H1 (cell line): ENCODE measurements at regions not wholly inside any gene's neighbourhood (a gene's known extent, or its start where the extent isn't known, plus 50 kb on each side); places are given as distances from the start of the nearest gene placed in this dataset.

Experiments used
- ASH2L ChIP-seq: fragments of 200-600, 300-600 bp; sonication (generic); IDR thresholded peaks from one replicate; pipeline ENCODE4 v1.7.1; 2017; ENCODE audit warnings: low read length
- BRCA1 ChIP-seq: IDR thresholded peaks from 2 replicates; pipeline ENCODE4 v1.6.1; 2012; ENCODE audit warnings: low read depth, low read length, improper control_type of control experiment
- CBX5 ChIP-seq: fragments of 300-800, 300-1000 bp; sonication (generic); IDR thresholded peaks from 2 replicates; pipeline ENCODE4 v1.7.1; 2016; ENCODE audit warnings: antibody characterized with exemption, low read length, low read depth
- CBX8 ChIP-seq: fragments of 300-800, 300-1000 bp; sonication (generic); IDR thresholded peaks from 2 replicates; pipeline ENCODE4 v1.7.1; 2016; ENCODE audit warnings: low read depth, low read length, borderline replicate concordance
- CTCF ChIP-seq, 3 experiments: IDR thresholded peaks; 1 replicate in 2 of 3; 2 replicates in 1 of 3; pipeline versions ENCODE4 v1.5.1 to v1.6.1; 2011; ENCODE audit warnings: low read length in 3 of 3, mild to moderate bottlenecking in 3 of 3, inconsistent platforms in 2 of 3, low read depth in 1 of 3, moderate library complexity in 1 of 3; ENCODE audit not compliant: insufficient read depth in 1 of 3; ENCODE audit errors: control extremely low read depth in 1 of 3
- HDAC6 ChIP-seq: IDR thresholded peaks from one replicate; pipeline ENCODE4 v1.7.1; 2012; ENCODE audit warnings: low read depth, mild to moderate bottlenecking, inconsistent platforms, low read length, moderate library complexity
- NANOG ChIP-seq: IDR thresholded peaks from 2 replicates; pipeline ENCODE4 v1.6.1; 2011; ENCODE audit warnings: low read length, low read depth, mild to moderate bottlenecking, inconsistent platforms; ENCODE audit not compliant: insufficient read depth, poor library complexity, severe bottlenecking
- PHF8 ChIP-seq: fragments of 200-600 bp; sonication (generic); conservative IDR thresholded peaks from 2 replicates; pipeline ENCODE4 v1.7.1; 2012; ENCODE audit warnings: low read depth, mild to moderate bottlenecking, inconsistent platforms, low read length, moderate library complexity
- POLR2A ChIP-seq, 2 experiments: IDR thresholded peaks; 1 replicate in 1 of 2; 2 replicates in 1 of 2; pipeline ENCODE4 v1.6.1; 2011; ENCODE audit warnings: low read depth in 2 of 2, low read length in 2 of 2, mild to moderate bottlenecking in 2 of 2; ENCODE audit errors: control extremely low read depth in 1 of 2
- RFX5 ChIP-seq: IDR thresholded peaks from 2 replicates; pipeline ENCODE4 v1.6.1; 2011; ENCODE audit warnings: low read depth, low read length, improper control_type of control experiment, borderline replicate concordance
- RXRA ChIP-seq: IDR thresholded peaks from 2 replicates; pipeline ENCODE4 v1.6.1; 2011; ENCODE audit warnings: low read depth, mild to moderate bottlenecking, low read length, moderate library complexity; ENCODE audit not compliant: insufficient read depth
- SIRT6 ChIP-seq: IDR thresholded peaks from one replicate; pipeline ENCODE4 v1.7.1; 2012; ENCODE audit warnings: low read length, inconsistent platforms
- ZNF274 ChIP-seq: IDR thresholded peaks from 2 replicates; pipeline ENCODE4 v1.7.0; 2012; ENCODE audit warnings: low read length, borderline replicate concordance; ENCODE audit errors: extremely low read depth

- TF ChIP-seq HDAC6 = no peak
- no peak for TF ChIP-seq NANOG
- no peak for TF ChIP-seq SIRT6
- peak in 2 of 3 experiments; percentile 45 to 46; a peak in 3 of 4 replicates for TF ChIP-seq CTCF (IDR thresholded peaks at IDR 0.05; ENCODE audit: control extremely low read depth in 1 of 3, insufficient read depth in 1 of 3, low read depth in 1 of 3, low read length in 3 of 3)
- no peak for TF ChIP-seq RFX5
- no peak for TF ChIP-seq POLR2A (IDR thresholded peaks at IDR 0.05; ENCODE audit: control extremely low read depth in 1 of 2, low read depth in 2 of 2, low read length in 2 of 2)
- TF ChIP-seq BRCA1 = no peak
- no peak for TF ChIP-seq RXRA
- TF ChIP-seq ZNF274 = no peak
- TF ChIP-seq ASH2L = no peak
- no peak for TF ChIP-seq PHF8
- no peak for TF ChIP-seq CBX8
- no peak for TF ChIP-seq CBX5
These were observed 220.2 kb upstream of the CDH8 start for GRCh38 chr16:62256406-62256805.
